ENCODE measurements at regions not wholly inside any gene's neighbourhood (a gene's known extent, or its start where the extent isn't known, plus 50 kb on each side); places are given as distances from the start of the nearest gene placed in this dataset.

DNA sequence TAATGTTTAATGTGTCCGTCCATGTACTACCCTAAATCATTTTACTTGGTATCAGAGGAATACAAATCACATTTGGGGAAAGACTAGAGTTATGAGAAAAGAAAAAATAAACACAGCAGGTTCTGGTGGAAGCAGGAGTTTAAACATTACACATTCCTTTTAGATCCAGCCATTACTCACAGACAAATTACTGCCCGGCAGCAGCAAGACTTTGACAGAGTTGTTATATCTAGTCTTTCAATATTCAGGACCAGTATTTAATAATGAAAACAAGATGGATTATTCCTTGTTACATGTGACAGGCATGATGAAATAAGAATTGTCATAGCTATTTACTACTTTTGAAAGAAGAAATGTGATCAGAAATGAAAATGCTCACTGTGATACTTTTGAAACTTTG lies 131.8 kb upstream of the GNAI1 start:
- TF ChIP-seq CTCF (IDR thresholded peaks at IDR 0.05; ENCODE audit: poor library complexity) (no peak), EZH2 (IDR thresholded peaks at IDR 0.05; ENCODE audit: borderline replicate concordance) (no peak), EZH2phosphoT487 (IDR thresholded peaks at IDR 0.05; ENCODE audit: low read depth, severe bottlenecking, unreplicated experiment) (no peak)

Data from hepatocyte (in vitro differentiated cells).